IMR-90 (cell line): ENCODE measurements at regions not wholly inside any gene's neighbourhood (a gene's known extent, or its start where the extent isn't known, plus 50 kb on each side); places are given as distances from the start of the nearest gene placed in this dataset.

ENCODE experiments used
- ATAC-seq: fragments of 200-7000 bp; cut with Tn5 transposase; 2 replicates; pipeline ENCODE4 v1.9.1; 2020; ENCODE audit warnings: low read depth, mild to moderate bottlenecking, moderate library complexity
- BruUV-seq: library from RNA; stranded (reverse); fragments of 400-500 nt; replicated peaks from 2 replicates; lab custom pipeline; 2021; lab: Mats Ljungman, UMichigan
- CTCF ChIA-PET: fragments of 300-600 bp; formaldehyde crosslinking; extraction: SDS; loops from one replicate; lab custom pipeline; 2021; ENCODE audit warnings: antibody characterized with exemption; lab: Yijun Ruan, JAX
- POLR2A ChIA-PET: fragments of 300-600 bp; sonication (Branson Sonifier 250); formaldehyde crosslinking; loops from one replicate; lab custom pipeline; 2022; ENCODE audit warnings: antibody characterized with exemption; ENCODE audit not compliant: unreplicated experiment; lab: Charles Lee
- DNase-seq: peaks from one replicate; pipeline ENCODE4 v3.0.0; 2013
- H2AFZ ChIP-seq: replicated peaks from 2 replicates; pipeline ENCODE3; 2013; ENCODE audit warnings: low read length, mild to moderate bottlenecking; ENCODE audit not compliant: poor library complexity
- H2AK5ac ChIP-seq: 2 replicates; pipeline ENCODE4 v1.6.1; 2013; ENCODE audit warnings: low read depth, low read length, inconsistent platforms
- H2AK9ac ChIP-seq: replicated peaks from 2 replicates; pipeline ENCODE3; 2013; ENCODE audit warnings: mild to moderate bottlenecking, low read depth, low read length, moderate library complexity; ENCODE audit not compliant: poor library complexity
- H2BK120ac ChIP-seq: 2 replicates; pipeline ENCODE4 v1.6.1; 2013; ENCODE audit warnings: low read depth, low read length, inconsistent platforms
- H2BK15ac ChIP-seq: 3 replicates; pipeline ENCODE4 v1.6.1; 2013; ENCODE audit warnings: low read depth, low read length, inconsistent platforms
- H2BK20ac ChIP-seq: 2 replicates; pipeline ENCODE4 v1.6.1; 2013; ENCODE audit warnings: low read depth, mild to moderate bottlenecking, inconsistent platforms, low read length, moderate library complexity
- H2BK5ac ChIP-seq: 2 replicates; pipeline ENCODE4 v1.6.1; 2013; ENCODE audit warnings: mild to moderate bottlenecking, low read depth, low read length, inconsistent platforms; ENCODE audit not compliant: poor library complexity, severe bottlenecking
- H3K14ac ChIP-seq: replicated peaks from 2 replicates; pipeline ENCODE4 v1.6.1; 2013; ENCODE audit warnings: low read depth, low read length, inconsistent platforms
- H3K18ac ChIP-seq: 2 replicates; pipeline ENCODE4 v1.6.1; 2013; ENCODE audit warnings: low read depth, low read length, control low read depth
- H3K23ac ChIP-seq: 2 replicates; pipeline ENCODE4 v1.6.1; 2013; ENCODE audit warnings: low read depth, low read length, inconsistent platforms
- H3K27ac ChIP-seq: 2 replicates; pipeline ENCODE4 v1.5.1; 2013; ENCODE audit warnings: mild to moderate bottlenecking, control low read depth, low read length; ENCODE audit not compliant: insufficient read depth
- H3K27me3 ChIP-seq: 2 replicates; pipeline ENCODE4 v1.6.1; 2013; ENCODE audit warnings: low read length; ENCODE audit not compliant: control insufficient read depth, insufficient read depth
- H3K36me3 ChIP-seq: 2 replicates; pipeline ENCODE4 v1.6.1; 2013; ENCODE audit warnings: low read length, mixed read lengths; ENCODE audit not compliant: control insufficient read depth, insufficient read depth
- H3K4ac ChIP-seq: 2 replicates; pipeline ENCODE4 v1.6.1; 2013; ENCODE audit warnings: low read depth, low read length, inconsistent platforms
- H3K4me1 ChIP-seq: 2 replicates; pipeline ENCODE4 v1.6.1; 2013; ENCODE audit warnings: low read length, mixed read lengths; ENCODE audit not compliant: control insufficient read depth, insufficient read depth
- H3K4me2 ChIP-seq: 2 replicates; pipeline ENCODE4 v1.6.1; 2013; ENCODE audit warnings: low read depth, mild to moderate bottlenecking, control low read depth, low read length, moderate library complexity
- H3K4me3 ChIP-seq: 2 replicates; pipeline ENCODE4 v1.5.1; 2013; ENCODE audit warnings: low read depth, mild to moderate bottlenecking, control low read depth, low read length, moderate library complexity; ENCODE audit not compliant: insufficient read depth
- H3K56ac ChIP-seq: 2 replicates; pipeline ENCODE4 v1.6.1; 2013; ENCODE audit warnings: low read length, inconsistent platforms; ENCODE audit not compliant: insufficient read depth; ENCODE audit errors: extremely low read depth
- H3K79me1 ChIP-seq, 2 experiments: 2 replicates each; pipeline ENCODE4 v1.6.1; 2013; ENCODE audit warnings: low read length in 2 of 2, inconsistent platforms in 1 of 2, low read depth in 1 of 2
- H3K9ac ChIP-seq: 2 replicates; pipeline ENCODE4 v1.6.1; 2013; ENCODE audit warnings: low read depth, low read length, control low read depth
- H3K9me1 ChIP-seq: 2 replicates; pipeline ENCODE4 v1.6.1; 2013; ENCODE audit warnings: low read length, inconsistent platforms; ENCODE audit not compliant: insufficient read depth
- H3K9me3 ChIP-seq: 2 replicates; pipeline ENCODE4 v1.6.1; 2013; ENCODE audit warnings: low read length; ENCODE audit not compliant: control insufficient read depth, insufficient read depth
- H4K20me1 ChIP-seq: 2 replicates; pipeline ENCODE4 v1.6.1; 2013; ENCODE audit warnings: low read length, inconsistent platforms; ENCODE audit not compliant: insufficient read depth
- H4K5ac ChIP-seq: 2 replicates; pipeline ENCODE4 v1.6.1; 2013; ENCODE audit warnings: mild to moderate bottlenecking, low read depth, low read length, control low read depth
- H4K8ac ChIP-seq, 2 experiments: 2 replicates each; pipeline ENCODE4 v1.6.1; 2013; ENCODE audit warnings: low read depth in 2 of 2, low read length in 2 of 2, control low read depth in 1 of 2, inconsistent platforms in 1 of 2
- H4K91ac ChIP-seq: 2 replicates; pipeline ENCODE4 v1.6.1; 2013; ENCODE audit warnings: low read depth, low read length, inconsistent platforms; ENCODE audit not compliant: insufficient read depth
- CEBPB ChIP-seq: IDR thresholded peaks from 2 replicates; pipeline ENCODE4 v1.6.1; 2012; ENCODE audit warnings: low read depth, low read length, improper control_type of control experiment
- CHD1 ChIP-seq: IDR thresholded peaks from 2 replicates; pipeline ENCODE4 v1.6.1; 2012; ENCODE audit warnings: low read depth, low read length, improper control_type of control experiment
- FOS ChIP-seq: fragments of 150-350 bp; IDR thresholded peaks from 2 replicates; pipeline ENCODE4 v1.6.1; 2016; ENCODE audit warnings: low read depth, low read length
- MAFK ChIP-seq: IDR thresholded peaks from 2 replicates; pipeline ENCODE4 v1.6.1; 2012; ENCODE audit warnings: low read depth, low read length, improper control_type of control experiment
- MXI1 ChIP-seq: IDR thresholded peaks from 2 replicates; pipeline ENCODE4 v1.6.1; 2012; ENCODE audit warnings: low read depth, mild to moderate bottlenecking, low read length, moderate library complexity, borderline replicate concordance
- POLR2A ChIP-seq: IDR thresholded peaks from 2 replicates; pipeline ENCODE4 v1.6.1; 2012; ENCODE audit warnings: mild to moderate bottlenecking, low read depth, low read length
- RAD21 ChIP-seq: IDR thresholded peaks from 2 replicates; pipeline ENCODE4 v1.6.1; 2012; ENCODE audit warnings: low read length, improper control_type of control experiment
- RCOR1 ChIP-seq: IDR thresholded peaks from 2 replicates; pipeline ENCODE4 v1.6.1; 2012; ENCODE audit warnings: mild to moderate bottlenecking, low read length, improper control_type of control experiment; ENCODE audit not compliant: insufficient replicate concordance
- RFX5 ChIP-seq: IDR thresholded peaks from 2 replicates; pipeline ENCODE4 v1.8.0; 2012; ENCODE audit warnings: low read depth, mild to moderate bottlenecking, low read length, moderate library complexity
- WGBS, 2 experiments: methylation state at CpG; one replicate each; pipeline versions ENCODE4 v1.1.5 to v1.1.7; 2013; ENCODE audit warnings: missing lambda C conversion rate in 2 of 2; ENCODE audit not compliant: insufficient read length in 1 of 2; ENCODE audit errors: extremely low coverage in 2 of 2; 5-methylcytosine and 5-hydroxymethylcytosine counted together
- dilution Hi-C: fragments of 300-500 bp; cut with HindIII; formaldehyde crosslinking; loops from one replicate; pipeline ENCODE4 v1.14.3; 2018; ENCODE audit warnings: low sequenced_read_pairs; ENCODE audit not compliant: unreplicated experiment
- in situ Hi-C: fragments of 300-500 bp; cut with MboI; formaldehyde crosslinking; loops from 3 replicates; pipeline ENCODE4 v1.14.3; 2019; ENCODE audit warnings: low sequenced_read_pairs, inconsistent platforms, mixed read lengths
- intact Hi-C: fragments of 100-400 bp; cut with micrococcal nuclease; formaldehyde crosslinking; loops from 2 replicates; pipeline ENCODE4 v1.10.0; 2022
- TF ChIP-seq, protein P1 (sequence below): fragments of 150-350 bp; IDR thresholded peaks from 2 replicates; pipeline ENCODE4 v1.6.1; 2016; ENCODE audit warnings: low read depth, mild to moderate bottlenecking, low read length, moderate library complexity, borderline replicate concordance
- TF ChIP-seq, protein P2 (sequence below): fragments of 150-350 bp; IDR thresholded peaks from 2 replicates; pipeline ENCODE4 v1.6.1; 2017; ENCODE audit warnings: mild to moderate bottlenecking, antibody characterized with exemption, low read length, low read depth

DNA sequence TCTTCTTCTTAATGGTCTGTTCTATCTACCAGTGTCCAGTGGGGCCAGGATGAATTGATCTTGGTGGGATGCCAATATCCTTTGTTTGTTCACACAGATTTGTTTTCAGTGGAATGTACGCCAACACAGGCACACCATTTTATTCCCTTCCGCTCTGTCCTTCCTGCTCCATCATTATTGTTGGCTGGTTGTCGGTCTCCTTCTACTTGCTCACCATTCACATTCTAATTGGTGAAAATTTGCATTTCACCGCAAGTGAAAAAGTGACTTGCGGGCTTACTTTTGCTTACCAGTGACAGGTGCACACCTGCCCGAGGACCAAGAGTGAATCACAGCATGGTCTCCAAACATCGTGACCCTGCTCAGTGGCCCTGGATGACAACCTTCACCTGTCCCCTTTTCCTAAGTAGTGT, 148.3 kb downstream of the NOC3L start:
- no peaks in the 10 kb centered on the region for H4K20me1 ChIP-seq
- WGBS, 2 experiments: 70% methylated on average over 2 of the region's 7 CpGs; no CpG with 5 or more reads in 1 of the 2 experiments
- no peak overlapping the region for H3K14ac ChIP-seq
- dilution Hi-C loops (no loop called here), in situ Hi-C loops (no loop called here), intact Hi-C loops (no loop called here)
- ChIA-PET CTCF (no interaction called here), POLR2A (no interaction called here)
- H3K36me3 ChIP-seq: no peaks in the 10 kb centered on the region
- H2BK15ac ChIP-seq: no peak overlapping the region
- H3K9me1 ChIP-seq: peaks cover 8% of the 10 kb centered on the region; the same call in 1 of the 2 replicates
- ATAC-seq (no peak), DNase-seq (no peak)
- no peak overlapping the region for H3K4me3 ChIP-seq
- H3K27me3 ChIP-seq: no peaks in the 10 kb centered on the region
- no peak overlapping the region for H4K8ac ChIP-seq
- H3K4me1 ChIP-seq: peaks cover 4% of the 10 kb centered on the region; the same call in 1 of the 2 replicates
- no peak overlapping the region for H2AK5ac ChIP-seq
- no peak overlapping the region for H2BK20ac ChIP-seq
- BruUV-seq: no TSS peak
- no peak overlapping the region for H3K9ac ChIP-seq
- no peak overlapping the region for H3K4ac ChIP-seq
- no peaks in the 10 kb centered on the region for H3K79me1 ChIP-seq
- no peak overlapping the region for H3K18ac ChIP-seq
- H4K5ac ChIP-seq: no peak overlapping the region
- no peak overlapping the region for H2BK5ac ChIP-seq
- H3K4me2 ChIP-seq: no peak overlapping the region
- H2AFZ ChIP-seq: no peak overlapping the region
- H3K23ac ChIP-seq: no peak overlapping the region
- no peaks in the 10 kb centered on the region for H3K9me3 ChIP-seq
- H3K56ac ChIP-seq: no peak overlapping the region
- no peak for TF ChIP-seq RAD21
- TF ChIP-seq RCOR1: no peak
- no peak for TF ChIP-seq MAFK
- no peak for TF ChIP-seq RFX5
- no peak for TF ChIP-seq FOS
- no peak for TF ChIP-seq CEBPB
- TF ChIP-seq, protein P1, sequence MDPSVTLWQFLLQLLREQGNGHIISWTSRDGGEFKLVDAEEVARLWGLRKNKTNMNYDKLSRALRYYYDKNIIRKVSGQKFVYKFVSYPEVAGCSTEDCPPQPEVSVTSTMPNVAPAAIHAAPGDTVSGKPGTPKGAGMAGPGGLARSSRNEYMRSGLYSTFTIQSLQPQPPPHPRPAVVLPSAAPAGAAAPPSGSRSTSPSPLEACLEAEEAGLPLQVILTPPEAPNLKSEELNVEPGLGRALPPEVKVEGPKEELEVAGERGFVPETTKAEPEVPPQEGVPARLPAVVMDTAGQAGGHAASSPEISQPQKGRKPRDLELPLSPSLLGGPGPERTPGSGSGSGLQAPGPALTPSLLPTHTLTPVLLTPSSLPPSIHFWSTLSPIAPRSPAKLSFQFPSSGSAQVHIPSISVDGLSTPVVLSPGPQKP: no peak
- TF ChIP-seq, protein P2, sequence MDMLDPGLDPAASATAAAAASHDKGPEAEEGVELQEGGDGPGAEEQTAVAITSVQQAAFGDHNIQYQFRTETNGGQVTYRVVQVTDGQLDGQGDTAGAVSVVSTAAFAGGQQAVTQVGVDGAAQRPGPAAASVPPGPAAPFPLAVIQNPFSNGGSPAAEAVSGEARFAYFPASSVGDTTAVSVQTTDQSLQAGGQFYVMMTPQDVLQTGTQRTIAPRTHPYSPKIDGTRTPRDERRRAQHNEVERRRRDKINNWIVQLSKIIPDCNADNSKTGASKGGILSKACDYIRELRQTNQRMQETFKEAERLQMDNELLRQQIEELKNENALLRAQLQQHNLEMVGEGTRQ: no peak
- no peak for TF ChIP-seq POLR2A
- no peak for TF ChIP-seq MXI1
- TF ChIP-seq CHD1: no peak
- no peak overlapping the region for H4K91ac ChIP-seq
- H2AK9ac ChIP-seq: no peak overlapping the region
- no peak overlapping the region for H2BK120ac ChIP-seq
- no peak overlapping the region for H3K27ac ChIP-seq
